MM.1S (cell line): ENCODE measurements at regions not wholly inside any gene's neighbourhood (a gene's known extent, or its start where the extent isn't known, plus 50 kb on each side); places are given as distances from the start of the nearest gene placed in this dataset.

Experiments
- DNase-seq: peaks from one replicate; pipeline ENCODE4 v3.0.0-alpha.2; 2015
- H2AFZ ChIP-seq: fragments of 300-600 bp; sonication (generic); 2 replicates; pipeline ENCODE4 v1.6.0; 2016; ENCODE audit warnings: antibody characterized with exemption, low read length
- H3F3A ChIP-seq: fragments of 300-600 bp; sonication (generic); 2 replicates; pipeline ENCODE4 v1.6.1; 2016; ENCODE audit warnings: mild to moderate bottlenecking, antibody characterized with exemption, low read length, moderate library complexity, mixed read lengths; ENCODE audit not compliant: insufficient read depth
- H3K27ac ChIP-seq: fragments of 300-600 bp; sonication (generic); 2 replicates; pipeline ENCODE4 v1.5.1; 2016; ENCODE audit warnings: mild to moderate bottlenecking, low read length
- H3K27me3 ChIP-seq: fragments of 300-600 bp; sonication (generic); replicated peaks from 2 replicates; pipeline ENCODE4 v1.6.0; 2016; ENCODE audit warnings: low read length; ENCODE audit not compliant: insufficient read depth
- H3K36me3 ChIP-seq: fragments of 300-600 bp; sonication (generic); replicated peaks from 2 replicates; pipeline ENCODE4 v1.6.1; 2016; ENCODE audit warnings: mild to moderate bottlenecking, low read length, mixed read lengths; ENCODE audit not compliant: insufficient read depth
- H3K4me1 ChIP-seq: fragments of 300-600 bp; sonication (generic); 2 replicates; pipeline ENCODE4 v1.6.1; 2016; ENCODE audit warnings: low read length, mixed read lengths
- H3K4me2 ChIP-seq: fragments of 300-600 bp; sonication (generic); 2 replicates; pipeline ENCODE4 v1.6.0; 2016; ENCODE audit warnings: low read depth, low read length
- H3K4me3 ChIP-seq: fragments of 300-600 bp; sonication (generic); 2 replicates; pipeline ENCODE4 v1.5.1; 2016; ENCODE audit warnings: low read length, mixed read lengths
- H3K79me2 ChIP-seq: fragments of 300-600 bp; sonication (generic); 2 replicates; pipeline ENCODE4 v1.6.1; 2016; ENCODE audit warnings: mixed run types, low read length, mixed read lengths
- H3K9ac ChIP-seq: fragments of 300-600 bp; sonication (generic); 2 replicates; pipeline ENCODE4 v1.6.1; 2016; ENCODE audit warnings: low read length, mixed read lengths
- H3K9me2 ChIP-seq: fragments of 300-600 bp; sonication (generic); replicated peaks from 2 replicates; pipeline ENCODE4 v1.6.1; 2016; ENCODE audit warnings: mild to moderate bottlenecking, low read length, mixed read lengths; ENCODE audit not compliant: insufficient read depth
- H3K9me3 ChIP-seq: fragments of 300-600 bp; sonication (generic); replicated peaks from 2 replicates; pipeline ENCODE4 v1.6.1; 2016; ENCODE audit warnings: mild to moderate bottlenecking, low read length, mixed read lengths; ENCODE audit not compliant: insufficient read depth
- H4K20me1 ChIP-seq: fragments of 300-600 bp; sonication (generic); 2 replicates; pipeline ENCODE4 v1.6.1; 2016; ENCODE audit warnings: mild to moderate bottlenecking, low read length, moderate library complexity, mixed read lengths; ENCODE audit not compliant: insufficient read depth
- EZH2 ChIP-seq: fragments of 300-600 bp; sonication (generic); optimal IDR thresholded peaks from 2 replicates; pipeline ENCODE3; 2017; ENCODE audit warnings: low read depth, mild to moderate bottlenecking, antibody characterized with exemption, low read length, mixed read lengths
- EZH2phosphoT487 ChIP-seq: fragments of 300-600 bp; sonication (generic); IDR thresholded peaks from 2 replicates; pipeline ENCODE4 v1.6.1; 2018; ENCODE audit warnings: antibody characterized with exemption, low read length
- TF ChIP-seq, protein P1 (sequence below): fragments of 300-600 bp; sonication (generic); IDR thresholded peaks from 2 replicates; pipeline ENCODE4 v1.5.1; 2016; ENCODE audit warnings: antibody characterized with exemption, low read length, mixed read lengths

DNA sequence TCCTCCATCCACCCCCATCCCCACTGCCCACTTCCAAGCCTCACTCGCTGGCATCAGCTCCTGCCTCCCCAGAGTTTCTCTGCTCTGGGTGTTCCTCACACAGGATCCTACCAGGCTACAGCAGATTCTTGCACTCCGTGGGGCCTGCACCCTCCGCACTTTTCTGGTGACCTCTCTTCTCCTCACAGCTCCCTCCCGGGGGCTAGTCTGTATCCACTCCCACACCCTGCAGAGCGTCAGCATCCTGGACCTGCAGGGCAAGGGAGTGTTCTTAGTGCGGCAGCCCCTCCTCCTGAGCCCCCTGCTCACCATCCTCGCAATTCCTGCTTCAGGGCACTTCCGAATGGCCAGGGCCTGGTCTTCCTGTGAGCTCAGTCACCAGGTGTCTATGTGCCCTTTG is 224.2 kb downstream of the DLL1 start:
- Histone ChIP-seq H3K9me3 (no peaks in the 10 kb centered on the region), H4K20me1 (no peaks in the 10 kb centered on the region), H3K4me1 (no peaks in the 10 kb centered on the region), H3K79me2 (no peaks in the 10 kb centered on the region), H3K27me3 (no peaks in the 10 kb centered on the region), H3F3A (no peaks in the 10 kb centered on the region), H3K4me3 (no peak overlapping the region), H3K9ac (no peak overlapping the region), H3K36me3 (no peaks in the 10 kb centered on the region), H3K4me2 (no peak overlapping the region), H3K9me2 (no peaks in the 10 kb centered on the region), H2AFZ (no peak overlapping the region), H3K27ac (no peak overlapping the region)
- TF ChIP-seq, protein P1, sequence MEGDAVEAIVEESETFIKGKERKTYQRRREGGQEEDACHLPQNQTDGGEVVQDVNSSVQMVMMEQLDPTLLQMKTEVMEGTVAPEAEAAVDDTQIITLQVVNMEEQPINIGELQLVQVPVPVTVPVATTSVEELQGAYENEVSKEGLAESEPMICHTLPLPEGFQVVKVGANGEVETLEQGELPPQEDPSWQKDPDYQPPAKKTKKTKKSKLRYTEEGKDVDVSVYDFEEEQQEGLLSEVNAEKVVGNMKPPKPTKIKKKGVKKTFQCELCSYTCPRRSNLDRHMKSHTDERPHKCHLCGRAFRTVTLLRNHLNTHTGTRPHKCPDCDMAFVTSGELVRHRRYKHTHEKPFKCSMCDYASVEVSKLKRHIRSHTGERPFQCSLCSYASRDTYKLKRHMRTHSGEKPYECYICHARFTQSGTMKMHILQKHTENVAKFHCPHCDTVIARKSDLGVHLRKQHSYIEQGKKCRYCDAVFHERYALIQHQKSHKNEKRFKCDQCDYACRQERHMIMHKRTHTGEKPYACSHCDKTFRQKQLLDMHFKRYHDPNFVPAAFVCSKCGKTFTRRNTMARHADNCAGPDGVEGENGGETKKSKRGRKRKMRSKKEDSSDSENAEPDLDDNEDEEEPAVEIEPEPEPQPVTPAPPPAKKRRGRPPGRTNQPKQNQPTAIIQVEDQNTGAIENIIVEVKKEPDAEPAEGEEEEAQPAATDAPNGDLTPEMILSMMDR: no peak
- DNase-seq: no peak

DNA sequence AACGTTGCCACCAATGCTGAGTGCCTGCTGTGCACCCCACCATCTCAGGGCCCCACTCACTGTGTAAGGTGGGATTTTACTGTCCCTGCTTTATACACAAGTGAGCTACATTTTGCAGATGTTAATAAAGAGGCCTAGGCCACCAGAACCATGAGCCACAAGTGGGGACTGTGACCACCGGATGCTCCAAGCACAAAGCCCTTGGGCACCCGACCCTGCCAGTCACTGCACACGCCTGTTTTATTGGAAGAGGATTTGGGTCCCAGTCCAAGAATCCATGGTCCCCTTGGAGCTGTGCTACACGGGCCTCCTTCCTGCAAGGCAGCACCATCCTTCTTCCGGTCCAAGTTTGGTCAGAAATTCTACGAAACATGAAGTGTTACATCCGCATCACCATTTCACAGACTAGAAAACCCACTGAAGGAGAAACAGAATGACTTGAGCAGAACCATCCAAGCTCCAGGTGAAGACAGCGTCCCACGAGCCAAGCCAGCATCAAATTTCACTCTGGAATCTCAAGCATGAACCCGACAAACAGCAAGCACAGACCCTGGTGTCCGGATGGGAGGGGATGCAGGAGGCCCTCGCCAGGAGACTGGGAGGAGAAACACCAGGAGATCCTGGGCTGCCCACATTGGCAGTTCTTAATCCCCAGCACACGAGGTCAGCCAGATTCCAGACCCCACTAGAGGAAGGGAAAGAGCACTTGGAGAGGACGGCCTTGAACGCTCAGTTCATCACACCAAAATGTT is 226.9 kb downstream of the DLL1 start:
- Histone ChIP-seq H4K20me1 (no peaks in the 10 kb centered on the region), H3K27ac (no peak overlapping the region), H3K9me3 (no peaks in the 10 kb centered on the region), H3F3A (no peaks in the 10 kb centered on the region), H3K4me3 (no peak overlapping the region), H3K79me2 (no peaks in the 10 kb centered on the region), H3K4me1 (no peaks in the 10 kb centered on the region), H3K9ac (no peak overlapping the region), H2AFZ (no peak overlapping the region), H3K36me3 (no peaks in the 10 kb centered on the region), H3K27me3 (no peaks in the 10 kb centered on the region), H3K9me2 (no peaks in the 10 kb centered on the region), H3K4me2 (no peak overlapping the region)
- TF ChIP-seq EZH2 (no peak), EZH2phosphoT487 (no peak)
- TF ChIP-seq, protein P1: no peak
- no peak for DNase-seq

DNA sequence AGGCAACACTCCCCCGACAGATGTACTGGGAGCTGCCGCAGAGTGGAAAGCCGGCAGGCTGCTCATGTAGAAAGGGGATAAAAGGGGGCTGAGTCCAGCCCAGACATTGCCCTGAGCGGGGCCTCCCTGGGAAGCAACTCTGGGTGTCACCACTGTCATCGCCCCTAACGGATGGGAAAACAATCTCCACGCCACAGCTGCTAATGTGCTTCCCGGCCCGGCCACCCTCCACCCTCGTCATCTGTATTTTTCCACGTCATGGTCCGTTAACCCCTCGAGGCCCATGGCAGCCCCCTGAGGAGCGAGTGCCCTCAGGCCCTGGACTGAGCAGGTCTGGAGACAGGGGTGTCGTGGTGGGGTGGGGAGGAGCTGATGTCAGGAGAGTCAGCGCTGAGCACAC is 227.4 kb downstream of the DLL1 start:
- Histone ChIP-seq H3K9ac (no peak overlapping the region), H3K4me3 (no peak overlapping the region), H3K27ac (no peak overlapping the region), H2AFZ (no peak overlapping the region), H3K9me2 (no peaks in the 10 kb centered on the region), H3K4me2 (no peak overlapping the region), H3K27me3 (no peaks in the 10 kb centered on the region), H3K79me2 (no peaks in the 10 kb centered on the region), H3F3A (no peaks in the 10 kb centered on the region), H4K20me1 (no peaks in the 10 kb centered on the region), H3K4me1 (no peaks in the 10 kb centered on the region), H3K36me3 (no peaks in the 10 kb centered on the region), H3K9me3 (no peaks in the 10 kb centered on the region)
- no peak for DNase-seq
- TF ChIP-seq EZH2phosphoT487 (no peak), EZH2 (no peak)
- TF ChIP-seq, protein P1: no peak
